ENCODE measurements at regions not wholly inside any gene's neighbourhood (a gene's known extent, or its start where the extent isn't known, plus 50 kb on each side); places are given as distances from the start of the nearest gene placed in this dataset.
A peak's percentile ranks its signal among the peaks of the same experiment; 100 is the strongest.
"Not testable (repeated sequence)": the region's sequence is repeated elsewhere in the genome, so short reads cannot be mapped to it uniquely, and the experiment has no call there.

- no peak for DNase-seq
Observed at GRCh38 chr6:168255283-168255881, 64.2 kb downstream of the DACT2 start.

GRCh38 chr6:168252267-168252666 lies 67.3 kb downstream of the DACT2 start:
- no peak for DNase-seq

- no peak for DNase-seq
Observed at GRCh38 chr6:168250250-168250649, 69.3 kb downstream of the DACT2 start.

- no peak for DNase-seq
Observed at GRCh38 chr6:168249746-168250145, 69.8 kb downstream of the DACT2 start.

- no peak for DNase-seq
Observed at GRCh38 chr6:168248148-168248620, 71.4 kb downstream of the DACT2 start.

GRCh38 chr6:168247443-168248147 lies 72.0 kb downstream of the DACT2 start:
- peak; percentile 63 for DNase-seq

- DNase-seq: no peak
Observed at GRCh38 chr6:168244961-168245551, 74.5 kb downstream of the DACT2 start.

- DNase-seq: no peak
Observed at GRCh38 chr6:168243812-168244376, 75.7 kb downstream of the DACT2 start.

GRCh38 chr6:168242940-168243225 lies 76.7 kb downstream of the DACT2 start:
- DNase-seq: no peak

GRCh38 chr6:168242111-168242939 lies 77.3 kb downstream of the DACT2 start:
- no peak for DNase-seq

- no peak for DNase-seq
Observed at GRCh38 chr6:168240160-168240559, 79.4 kb downstream of the DACT2 start.

GRCh38 chr6:168239044-168239773 lies 80.4 kb downstream of the DACT2 start:
- DNase-seq: no peak

- no peak for DNase-seq
Observed at GRCh38 chr6:168238159-168238909, 81.2 kb downstream of the DACT2 start.

- DNase-seq: not testable (repeated sequence)
Observed at GRCh38 chr6:168233875-168234213, 85.7 kb downstream of the DACT2 start.

GRCh38 chr6:168232989-168233874 lies 86.3 kb downstream of the DACT2 start:
- DNase-seq: no peak

GRCh38 chr6:168232528-168232927 lies 87.0 kb downstream of the DACT2 start:
- no peak for DNase-seq

- DNase-seq: no peak
Observed at GRCh38 chr6:168232062-168232461, 87.5 kb downstream of the DACT2 start.

- no peak for DNase-seq
Observed at GRCh38 chr6:168231393-168231957, 88.1 kb downstream of the DACT2 start.

GRCh38 chr6:168229368-168229752 lies 90.2 kb downstream of the DACT2 start:
- DNase-seq: no peak

- DNase-seq: no peak
Observed at GRCh38 chr6:168228676-168229367, 90.8 kb downstream of the DACT2 start.

Data from right forelimb (tissue), 1 donor.